Mammary epithelial cell (primary cell): ENCODE measurements at regions not wholly inside any gene's neighbourhood (a gene's known extent, or its start where the extent isn't known, plus 50 kb on each side); places are given as distances from the start of the nearest gene placed in this dataset.

ENCODE experiments used
- CTCF ChIP-seq, 2 donors: IDR thresholded peaks in 1 of 2; conservative IDR thresholded peaks in 1 of 2; 2 replicates each; pipeline ENCODE4 v1.5.1; 2011 to 2012; ENCODE audit warnings: inconsistent platforms in 2 of 2, low read length in 2 of 2, mild to moderate bottlenecking in 2 of 2, control low read depth in 1 of 2, low read depth in 1 of 2; ENCODE audit not compliant: insufficient read depth in 1 of 2; ENCODE audit errors: extremely low read depth in 1 of 2
- EZH2 ChIP-seq: IDR thresholded peaks from 2 replicates; pipeline ENCODE4 v1.6.1; 2012; ENCODE audit warnings: low read length, inconsistent platforms, borderline replicate concordance

- TF ChIP-seq EZH2 (no peak), CTCF (conservative IDR thresholded peaks at IDR 0.05 in 1 of 2, IDR thresholded peaks at IDR 0.05 in 1 of 2; ENCODE audit: extremely low read depth in 1 of 2, insufficient read depth in 1 of 2, low read depth in 1 of 2, low read length in 2 of 2) (no peak)
These were observed 84.4 kb upstream of the SLC5A12 start for GRCh38 chr11:26806219-26806618.
